ENCODE measurements at regions not wholly inside any gene's neighbourhood (a gene's known extent, or its start where the extent isn't known, plus 50 kb on each side); places are given as distances from the start of the nearest gene placed in this dataset.
"Not testable (repeated sequence)": the region's sequence is repeated elsewhere in the genome, so short reads cannot be mapped to it uniquely, and the experiment has no call there.

GRCh38 chr12:25615119-25615518, 62.0 kb upstream of the LMNTD1 start:
- ATAC-seq (ENCODE audit: low read depth): no peak
- Mint-ChIP-seq H3K27ac (no peak overlapping the region), H3K9me3 (no peaks in the 10 kb centered on the region), H3K4me1 (no peaks in the 10 kb centered on the region), H3K36me3 (no peaks in the 10 kb centered on the region), H3K27me3 (peaks cover 23% of the 10 kb centered on the region), H3K4me3 (no peak overlapping the region)
- no peak for DNase-seq (ENCODE audit: low spot score in 2 of 2)

- no peak for DNase-seq (ENCODE audit: low spot score in 2 of 2)
- no peak for ATAC-seq (ENCODE audit: low read depth)
- Mint-ChIP-seq H3K36me3 (no peaks in the 10 kb centered on the region), H3K9me3 (no peaks in the 10 kb centered on the region), H3K4me1 (no peaks in the 10 kb centered on the region), H3K4me3 (no peak overlapping the region), H3K27ac (no peak overlapping the region), H3K27me3 (peaks cover 18% of the 10 kb centered on the region)
Observed at GRCh38 chr12:25616286-25616685, 63.2 kb upstream of the LMNTD1 start.

DNA sequence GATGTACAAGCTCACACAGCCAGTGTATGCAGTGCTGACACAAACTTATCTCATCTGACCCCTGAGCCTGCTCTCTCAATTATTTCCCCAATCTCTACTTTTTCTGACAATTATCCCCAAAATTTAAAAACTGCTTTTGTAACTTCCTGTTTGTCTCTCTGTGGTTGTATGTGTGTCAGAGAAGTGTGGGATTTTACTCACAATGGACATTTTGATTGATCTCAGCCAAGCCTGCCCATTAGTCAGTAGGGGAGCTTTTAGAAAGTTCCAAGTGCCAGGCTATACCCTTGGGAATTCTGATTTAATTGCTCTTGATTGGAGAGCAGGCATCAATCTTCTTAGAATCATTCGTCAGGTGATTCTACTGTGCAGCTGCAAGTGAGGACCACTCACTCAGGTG, 64.9 kb upstream of the LMNTD1 start:
- peaks cover 9% of the 10 kb centered on the region for H3K27me3 Mint-ChIP-seq
- no peaks in the 10 kb centered on the region for H3K4me1 Mint-ChIP-seq
- ATAC-seq (ENCODE audit: low read depth) (no peak), DNase-seq (ENCODE audit: low spot score in 2 of 2) (no peak)
- no peak overlapping the region for H3K27ac Mint-ChIP-seq
- no peaks in the 10 kb centered on the region for H3K9me3 Mint-ChIP-seq
- H3K36me3 Mint-ChIP-seq: no peaks in the 10 kb centered on the region
- no peak overlapping the region for H3K4me3 Mint-ChIP-seq

DNA sequence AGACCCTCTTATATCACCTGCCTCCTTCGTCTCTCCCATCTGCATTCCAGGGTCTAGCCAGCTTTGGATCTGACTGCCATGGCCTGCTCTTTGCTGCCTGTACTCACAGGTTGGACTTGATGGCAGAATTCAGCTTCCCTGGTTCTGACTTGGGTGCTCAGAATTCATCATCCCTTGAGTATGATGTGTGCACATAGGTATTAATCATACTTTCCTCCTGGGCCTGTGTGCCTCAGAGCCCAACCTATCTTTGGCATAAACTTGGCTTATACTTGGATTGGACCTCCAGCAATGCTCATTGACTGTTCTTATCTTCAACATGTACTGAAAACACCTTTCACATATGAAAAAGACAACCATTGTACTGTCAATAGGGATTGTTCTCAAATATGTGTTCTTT, 70.7 kb upstream of the LMNTD1 start:
- H3K27ac Mint-ChIP-seq: no peak overlapping the region
- no peak for ATAC-seq (ENCODE audit: low read depth)
- no peaks in the 10 kb centered on the region for H3K36me3 Mint-ChIP-seq
- peaks cover 5% of the 10 kb centered on the region for H3K27me3 Mint-ChIP-seq
- no peak for DNase-seq (ENCODE audit: low spot score in 2 of 2)
- H3K9me3 Mint-ChIP-seq: no peaks in the 10 kb centered on the region
- H3K4me1 Mint-ChIP-seq: no peaks in the 10 kb centered on the region
- H3K4me3 Mint-ChIP-seq: no peak overlapping the region

- Mint-ChIP-seq H3K9me3 (no peaks in the 10 kb centered on the region), H3K27ac (no peak overlapping the region), H3K27me3 (peaks cover 7% of the 10 kb centered on the region), H3K36me3 (no peaks in the 10 kb centered on the region), H3K4me1 (no peaks in the 10 kb centered on the region), H3K4me3 (no peak overlapping the region)
- DNase-seq (ENCODE audit: low spot score in 2 of 2) (no peak), ATAC-seq (ENCODE audit: low read depth) (no peak)
Observed at GRCh38 chr12:25625146-25625545, 72.1 kb upstream of the LMNTD1 start.

DNA sequence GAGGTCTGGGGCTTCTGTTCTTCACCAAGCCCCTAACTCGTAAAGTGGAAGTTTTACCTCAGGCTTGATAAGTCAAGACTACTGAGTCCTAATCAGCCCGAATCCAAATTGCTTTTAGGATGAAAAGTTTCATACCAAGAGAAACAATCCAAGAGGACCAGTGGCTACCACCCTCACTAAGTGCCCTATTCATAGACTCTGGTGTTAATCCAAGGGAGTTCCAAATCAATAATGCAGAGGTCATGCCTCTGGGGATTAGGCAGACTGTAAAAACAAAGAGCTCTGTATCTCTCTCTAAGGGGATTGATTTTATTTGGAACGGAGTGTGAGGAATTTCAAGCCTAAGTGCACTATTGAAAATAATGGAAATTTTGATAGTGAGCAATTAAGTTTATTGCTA, 76.3 kb upstream of the LMNTD1 start:
- no peak for DNase-seq (ENCODE audit: low spot score in 2 of 2)
- H3K36me3 Mint-ChIP-seq: no peaks in the 10 kb centered on the region
- no peak overlapping the region for H3K4me3 Mint-ChIP-seq
- no peak overlapping the region for H3K27ac Mint-ChIP-seq
- peaks cover 2% of the 10 kb centered on the region for H3K4me1 Mint-ChIP-seq
- peaks cover 8% of the 10 kb centered on the region for H3K27me3 Mint-ChIP-seq
- no peaks in the 10 kb centered on the region for H3K9me3 Mint-ChIP-seq
- ATAC-seq (ENCODE audit: low read depth): no peak

DNA sequence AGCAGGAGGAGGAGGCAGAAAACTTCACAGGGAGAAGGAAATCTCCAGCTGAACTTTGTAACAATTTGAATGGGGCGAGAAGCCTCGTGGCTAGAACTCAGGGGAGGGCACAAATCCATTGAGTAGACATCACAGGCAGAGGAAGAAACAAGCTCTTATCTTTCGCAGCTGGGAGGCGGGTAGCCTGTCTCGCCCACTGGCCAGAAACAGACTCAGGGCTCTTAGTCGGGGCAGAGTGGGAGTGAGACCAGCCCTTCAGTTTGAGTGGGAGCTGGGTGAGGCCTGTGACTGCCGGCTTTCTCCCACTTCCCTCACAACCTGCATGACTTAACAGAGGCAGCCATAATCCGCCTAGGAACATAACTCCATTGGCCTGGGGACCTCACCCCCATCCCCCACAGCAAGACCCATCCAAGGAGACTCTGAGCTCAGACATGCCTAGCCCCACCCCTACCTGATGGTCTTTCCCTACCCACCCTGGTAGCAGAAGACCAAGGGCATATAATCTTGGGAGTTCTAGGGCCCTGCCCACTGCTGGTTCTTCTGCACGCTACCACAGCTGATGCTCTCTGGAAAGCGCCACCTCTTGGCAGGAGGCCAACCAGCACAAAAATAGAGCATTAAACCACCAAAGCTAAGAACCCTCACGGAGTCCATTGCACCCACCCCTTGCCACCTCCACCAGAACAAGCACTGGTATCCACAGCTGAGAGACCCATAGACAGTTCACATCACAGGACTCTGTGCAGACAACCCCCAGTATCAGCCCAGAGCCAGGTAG, 77.8 kb upstream of the LMNTD1 start:
- H3K36me3 Mint-ChIP-seq; H3K27me3 Mint-ChIP-seq; H3K4me1 Mint-ChIP-seq; H3K4me3 Mint-ChIP-seq; ATAC-seq (ENCODE audit: low read depth); H3K27ac Mint-ChIP-seq; DNase-seq (ENCODE audit: low spot score in 2 of 2); H3K9me3 Mint-ChIP-seq: not testable (repeated sequence)

GRCh38 chr12:25633149-25633548, 80.1 kb upstream of the LMNTD1 start:
- H3K4me3 Mint-ChIP-seq; H3K9me3 Mint-ChIP-seq; H3K36me3 Mint-ChIP-seq; H3K4me1 Mint-ChIP-seq; H3K27me3 Mint-ChIP-seq; H3K27ac Mint-ChIP-seq; DNase-seq (ENCODE audit: low spot score in 2 of 2); ATAC-seq (ENCODE audit: low read depth): not testable (repeated sequence)

DNA sequence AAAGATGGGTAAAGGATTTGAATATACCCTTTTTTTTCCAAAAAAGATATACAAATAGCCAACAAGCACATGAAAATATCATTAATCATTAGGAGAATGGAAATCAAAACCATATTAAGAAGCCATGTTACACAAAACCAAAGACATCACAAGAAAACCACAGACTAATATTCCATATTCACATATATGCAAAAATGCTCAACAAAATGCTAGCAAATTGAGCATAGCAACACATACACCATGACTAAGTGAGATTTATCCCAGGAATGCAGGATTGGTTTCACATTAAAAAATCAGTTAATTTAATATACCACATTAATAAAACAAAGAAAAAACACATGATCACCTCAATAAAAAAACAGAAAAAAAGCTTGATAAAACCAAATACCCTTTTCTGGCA, 84.7 kb upstream of the LMNTD1 start:
- H3K36me3 Mint-ChIP-seq: no peaks in the 10 kb centered on the region
- no peak for ATAC-seq (ENCODE audit: low read depth)
- DNase-seq (ENCODE audit: low spot score in 2 of 2): no peak
- H3K27ac Mint-ChIP-seq: no peak overlapping the region
- peaks cover 2% of the 10 kb centered on the region for H3K9me3 Mint-ChIP-seq
- H3K4me1 Mint-ChIP-seq: peaks cover 2% of the 10 kb centered on the region
- peaks cover 2% of the 10 kb centered on the region for H3K27me3 Mint-ChIP-seq
- H3K4me3 Mint-ChIP-seq: no peak overlapping the region

DNA sequence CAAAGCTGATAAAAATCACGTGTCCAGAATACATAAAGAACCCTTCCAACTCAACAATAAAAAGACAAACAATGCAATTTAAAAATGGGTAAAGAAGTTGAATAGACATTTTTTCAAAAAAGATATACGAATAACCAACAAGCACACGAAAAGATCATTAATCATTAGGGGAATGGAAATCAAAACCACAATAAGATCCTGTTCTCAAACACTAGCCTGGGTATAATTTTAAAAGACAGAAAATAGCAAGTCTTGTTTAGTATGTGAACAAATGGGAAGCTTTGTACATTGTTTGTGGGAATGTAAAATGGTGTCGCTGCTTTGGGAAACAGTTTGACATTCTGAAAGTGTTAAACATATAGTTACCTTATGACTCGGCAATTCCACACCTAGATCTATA, 86.3 kb upstream of the LMNTD1 start:
- Mint-ChIP-seq H3K9me3 (peaks cover 2% of the 10 kb centered on the region), H3K36me3 (no peaks in the 10 kb centered on the region), H3K27ac (no peak overlapping the region), H3K4me1 (no peaks in the 10 kb centered on the region), H3K4me3 (no peak overlapping the region), H3K27me3 (no peaks in the 10 kb centered on the region)
- DNase-seq (ENCODE audit: low spot score in 2 of 2): no peak
- no peak for ATAC-seq (ENCODE audit: low read depth)

- H3K9me3 Mint-ChIP-seq: no peaks in the 10 kb centered on the region
- no peak for ATAC-seq (ENCODE audit: low read depth)
- no peaks in the 10 kb centered on the region for H3K4me1 Mint-ChIP-seq
- H3K27me3 Mint-ChIP-seq: no peaks in the 10 kb centered on the region
- no peak overlapping the region for H3K4me3 Mint-ChIP-seq
- no peak for DNase-seq (ENCODE audit: low spot score in 2 of 2)
- H3K27ac Mint-ChIP-seq: no peak overlapping the region
- H3K36me3 Mint-ChIP-seq: no peaks in the 10 kb centered on the region
Observed at GRCh38 chr12:25644979-25645378, 91.9 kb upstream of the LMNTD1 start.

- Mint-ChIP-seq H3K27me3 (no peaks in the 10 kb centered on the region), H3K36me3 (no peaks in the 10 kb centered on the region), H3K9me3 (no peaks in the 10 kb centered on the region), H3K4me3 (no peak overlapping the region), H3K27ac (no peak overlapping the region), H3K4me1 (no peaks in the 10 kb centered on the region)
- no peak for DNase-seq (ENCODE audit: low spot score in 2 of 2)
- no peak for ATAC-seq (ENCODE audit: low read depth)
Observed at GRCh38 chr12:25645427-25645826, 92.3 kb upstream of the LMNTD1 start.

DNA sequence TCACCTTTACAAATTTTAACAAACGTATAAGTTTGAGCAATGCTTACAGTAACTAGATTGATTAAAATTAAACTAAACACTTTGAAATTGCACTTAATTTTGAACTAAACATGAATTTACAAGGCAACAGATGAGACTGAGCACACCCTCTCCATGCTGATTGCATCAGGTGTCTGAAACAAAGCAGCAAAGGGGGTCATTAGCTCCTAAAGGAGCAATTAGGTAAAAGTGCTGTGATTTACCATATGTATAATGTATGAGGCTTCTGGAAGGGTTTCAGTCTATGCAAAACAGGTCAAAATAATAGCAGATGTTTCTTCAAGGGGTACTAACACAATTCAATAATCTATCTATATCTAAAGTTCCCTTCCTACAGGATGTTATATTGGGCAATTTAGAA, 98.8 kb upstream of the LMNTD1 start:
- Mint-ChIP-seq H3K27me3 (peaks cover 5% of the 10 kb centered on the region), H3K36me3 (no peaks in the 10 kb centered on the region), H3K9me3 (no peaks in the 10 kb centered on the region), H3K4me3 (no peak overlapping the region), H3K4me1 (peaks cover 3% of the 10 kb centered on the region), H3K27ac (no peak overlapping the region)
- ATAC-seq (ENCODE audit: low read depth): no peak
- DNase-seq (ENCODE audit: low spot score in 2 of 2): no peak

- H3K36me3 Mint-ChIP-seq: no peaks in the 10 kb centered on the region
- H3K9me3 Mint-ChIP-seq: no peaks in the 10 kb centered on the region
- no peak overlapping the region for H3K4me3 Mint-ChIP-seq
- no peak for ATAC-seq (ENCODE audit: low read depth)
- H3K27me3 Mint-ChIP-seq: peaks cover 5% of the 10 kb centered on the region
- no peak for DNase-seq (ENCODE audit: low spot score in 2 of 2)
- no peak overlapping the region for H3K27ac Mint-ChIP-seq
- peaks cover 3% of the 10 kb centered on the region for H3K4me1 Mint-ChIP-seq
Observed at GRCh38 chr12:25652371-25652770, 99.3 kb upstream of the LMNTD1 start.

DNA sequence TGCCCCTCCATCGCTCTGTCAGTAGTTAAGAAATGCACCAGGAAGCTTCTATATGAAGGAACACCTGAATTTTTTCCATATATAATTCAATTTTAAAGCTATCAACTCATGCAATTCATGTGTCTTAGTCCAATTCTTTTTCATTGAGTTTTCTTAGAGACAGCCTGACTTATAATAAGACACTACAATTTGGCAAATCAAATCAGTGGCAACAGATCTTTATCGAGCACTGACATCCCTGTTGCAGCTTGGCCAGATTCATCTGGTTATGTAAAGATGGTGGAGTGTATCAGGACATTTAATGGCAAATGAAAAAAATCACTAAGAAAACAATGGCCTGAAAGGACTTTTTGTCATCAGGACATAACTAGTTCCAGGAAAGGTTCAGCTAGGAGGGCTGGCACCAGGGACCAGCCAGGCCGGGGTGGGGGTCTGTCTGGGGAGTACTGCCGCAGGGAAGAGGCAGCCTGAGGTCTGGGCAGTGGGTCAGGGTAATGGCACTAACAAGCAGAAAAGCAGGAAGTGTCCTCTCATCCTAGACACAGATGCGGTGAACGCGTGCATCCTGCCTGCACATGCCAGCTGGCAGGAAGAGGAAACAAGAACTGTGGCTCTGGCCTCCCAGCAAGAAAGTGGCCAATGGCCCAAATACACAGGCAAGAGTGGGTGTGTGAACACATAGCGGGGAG, 100.5 kb upstream of the LMNTD1 start:
- H3K9me3 Mint-ChIP-seq: no peaks in the 10 kb centered on the region
- no peaks in the 10 kb centered on the region for H3K36me3 Mint-ChIP-seq
- peaks cover 3% of the 10 kb centered on the region for H3K4me1 Mint-ChIP-seq
- DNase-seq (ENCODE audit: low spot score in 2 of 2) (no peak), ATAC-seq (ENCODE audit: low read depth) (no peak)
- no peak overlapping the region for H3K27ac Mint-ChIP-seq
- H3K4me3 Mint-ChIP-seq: no peak overlapping the region
- H3K27me3 Mint-ChIP-seq: peaks cover 5% of the 10 kb centered on the region

All from memory B cell (primary cell).